ENCODE measurements at regions not wholly inside any gene's neighbourhood (a gene's known extent, or its start where the extent isn't known, plus 50 kb on each side); places are given as distances from the start of the nearest gene placed in this dataset.

DNA sequence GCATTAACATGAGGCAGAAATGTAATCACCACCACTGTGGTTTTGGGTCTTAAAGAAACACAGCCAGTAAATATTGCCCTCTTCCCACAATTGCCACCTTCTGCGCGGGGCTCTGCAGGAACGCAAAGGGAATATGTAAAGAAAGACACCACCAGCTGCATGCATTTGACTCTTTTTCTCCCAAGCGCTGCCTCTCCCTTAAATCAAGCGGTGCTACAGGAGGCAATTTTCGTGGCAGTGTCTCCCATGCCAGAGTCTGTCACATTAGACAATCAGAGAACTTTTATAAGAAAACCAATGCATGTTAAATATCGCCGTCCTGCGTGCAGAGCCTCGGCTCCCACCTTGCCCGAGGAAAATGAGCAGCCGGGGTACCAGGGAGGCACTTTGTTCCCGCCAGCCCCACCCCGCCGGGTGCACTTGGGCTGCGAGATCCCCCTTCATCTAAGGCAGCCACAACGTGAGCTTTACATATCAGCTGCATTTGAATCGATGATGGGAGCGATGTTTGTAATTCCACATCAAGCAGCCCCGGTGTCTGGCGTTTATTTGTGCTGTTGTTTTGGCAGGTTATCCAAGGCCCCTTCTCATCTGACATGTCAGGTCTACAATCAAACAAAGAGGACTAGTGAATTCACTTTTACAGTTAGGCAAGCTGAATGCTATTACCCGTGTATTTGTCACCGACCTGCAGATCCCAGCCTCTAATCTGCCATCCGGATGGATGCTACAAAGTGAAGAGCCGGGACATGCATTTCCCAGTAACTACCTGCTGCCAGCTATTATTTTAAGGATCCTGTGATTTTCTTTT lies 72.3 kb upstream of the MGMT start:
- Histone ChIP-seq H3K27ac (ENCODE audit: low read length) (no peak overlapping the region), H3K9ac (ENCODE audit: low read length) (no peak overlapping the region), H3K27me3 (ENCODE audit: insufficient read depth, low read depth, low read length) (no peaks in the 10 kb centered on the region), H3K9me2 (ENCODE audit: insufficient read depth, low read length) (no peaks in the 10 kb centered on the region), H3K36me3 (ENCODE audit: insufficient read depth, low read length) (no peaks in the 10 kb centered on the region), H4K20me1 (ENCODE audit: insufficient read depth) (no peaks in the 10 kb centered on the region), H3K9me3 (ENCODE audit: low read length) (no peaks in the 10 kb centered on the region), H3K4me3 (ENCODE audit: low read length) (peak overlapping the region; percentile 22), H2AFZ (ENCODE audit: low read depth, low read length) (no peak overlapping the region), H3K79me2 (replicated peaks; ENCODE audit: insufficient read depth, low read length) (no peaks in the 10 kb centered on the region), H3F3A (ENCODE audit: insufficient read depth, low read length, poor library complexity, severe bottlenecking) (no peaks in the 10 kb centered on the region), H3K4me2 (ENCODE audit: low read length) (no peak overlapping the region)
- TF ChIP-seq, protein P1, sequence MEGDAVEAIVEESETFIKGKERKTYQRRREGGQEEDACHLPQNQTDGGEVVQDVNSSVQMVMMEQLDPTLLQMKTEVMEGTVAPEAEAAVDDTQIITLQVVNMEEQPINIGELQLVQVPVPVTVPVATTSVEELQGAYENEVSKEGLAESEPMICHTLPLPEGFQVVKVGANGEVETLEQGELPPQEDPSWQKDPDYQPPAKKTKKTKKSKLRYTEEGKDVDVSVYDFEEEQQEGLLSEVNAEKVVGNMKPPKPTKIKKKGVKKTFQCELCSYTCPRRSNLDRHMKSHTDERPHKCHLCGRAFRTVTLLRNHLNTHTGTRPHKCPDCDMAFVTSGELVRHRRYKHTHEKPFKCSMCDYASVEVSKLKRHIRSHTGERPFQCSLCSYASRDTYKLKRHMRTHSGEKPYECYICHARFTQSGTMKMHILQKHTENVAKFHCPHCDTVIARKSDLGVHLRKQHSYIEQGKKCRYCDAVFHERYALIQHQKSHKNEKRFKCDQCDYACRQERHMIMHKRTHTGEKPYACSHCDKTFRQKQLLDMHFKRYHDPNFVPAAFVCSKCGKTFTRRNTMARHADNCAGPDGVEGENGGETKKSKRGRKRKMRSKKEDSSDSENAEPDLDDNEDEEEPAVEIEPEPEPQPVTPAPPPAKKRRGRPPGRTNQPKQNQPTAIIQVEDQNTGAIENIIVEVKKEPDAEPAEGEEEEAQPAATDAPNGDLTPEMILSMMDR (IDR thresholded peaks at IDR 0.05; ENCODE audit: poor library complexity, severe bottlenecking): no peak
- TF ChIP-seq EP300 (conservative IDR thresholded peaks at IDR 0.05; ENCODE audit: poor library complexity, severe bottlenecking) (peak; percentile 79), SMC3 (conservative IDR thresholded peaks at IDR 0.05; ENCODE audit: poor library complexity) (peak; percentile 16), POLR2AphosphoS5 (IDR thresholded peaks at IDR 0.05) (peak; percentile 68)

DNA sequence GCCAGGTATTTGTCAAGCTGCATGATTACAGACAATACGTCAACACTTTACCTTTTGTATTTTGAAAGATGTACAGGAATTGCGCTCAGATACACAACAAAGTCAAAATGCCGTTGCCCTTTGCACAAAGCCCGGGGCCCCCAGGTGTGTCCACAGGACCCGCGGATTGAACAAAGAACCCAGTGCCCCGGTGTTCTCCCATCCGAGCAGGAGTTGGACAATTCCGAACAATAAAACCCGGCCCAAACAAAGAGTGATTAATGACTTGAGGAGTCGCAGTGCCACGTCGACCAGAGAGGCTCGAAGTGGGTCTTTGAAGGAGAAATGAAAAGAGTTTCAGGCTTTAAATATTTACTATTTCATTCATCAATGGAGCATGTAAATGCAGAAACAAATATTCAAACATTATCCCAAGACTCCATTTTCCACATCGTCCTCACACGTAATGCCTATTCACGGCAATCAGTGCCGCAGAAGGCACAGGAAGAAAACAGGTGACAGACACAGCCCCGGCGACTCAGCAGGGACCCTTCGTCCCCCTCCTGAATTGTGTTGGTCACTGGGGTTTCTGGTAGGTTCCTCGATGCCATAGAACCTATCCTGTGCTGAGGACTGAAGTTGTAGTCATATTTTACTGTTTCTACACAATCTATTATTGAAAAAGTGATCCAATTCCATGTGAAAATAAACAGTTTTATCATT lies 70.9 kb upstream of the MGMT start:
- no peaks in the 10 kb centered on the region for H4K20me1 ChIP-seq (ENCODE audit: insufficient read depth)
- H3K4me2 ChIP-seq (ENCODE audit: low read length): no peak overlapping the region
- no peak overlapping the region for H2AFZ ChIP-seq (ENCODE audit: low read depth, low read length)
- TF ChIP-seq MXI1 (conservative IDR thresholded peaks at IDR 0.05; ENCODE audit: poor library complexity, severe bottlenecking) (no peak), POLR2AphosphoS5 (IDR thresholded peaks at IDR 0.05) (no peak), EZH2 (IDR thresholded peaks at IDR 0.05; ENCODE audit: borderline replicate concordance, insufficient read depth, low read length, poor library complexity, severe bottlenecking) (no peak), EP300 (conservative IDR thresholded peaks at IDR 0.05; ENCODE audit: poor library complexity, severe bottlenecking) (no peak), SMC3 (conservative IDR thresholded peaks at IDR 0.05; ENCODE audit: poor library complexity) (no peak), TAF1 (IDR thresholded peaks at IDR 0.05; ENCODE audit: low read depth) (no peak), RAD21 (conservative IDR thresholded peaks at IDR 0.05) (no peak)
- TF ChIP-seq, protein P1 (IDR thresholded peaks at IDR 0.05; ENCODE audit: poor library complexity, severe bottlenecking): no peak
- TF ChIP-seq, protein P2, sequence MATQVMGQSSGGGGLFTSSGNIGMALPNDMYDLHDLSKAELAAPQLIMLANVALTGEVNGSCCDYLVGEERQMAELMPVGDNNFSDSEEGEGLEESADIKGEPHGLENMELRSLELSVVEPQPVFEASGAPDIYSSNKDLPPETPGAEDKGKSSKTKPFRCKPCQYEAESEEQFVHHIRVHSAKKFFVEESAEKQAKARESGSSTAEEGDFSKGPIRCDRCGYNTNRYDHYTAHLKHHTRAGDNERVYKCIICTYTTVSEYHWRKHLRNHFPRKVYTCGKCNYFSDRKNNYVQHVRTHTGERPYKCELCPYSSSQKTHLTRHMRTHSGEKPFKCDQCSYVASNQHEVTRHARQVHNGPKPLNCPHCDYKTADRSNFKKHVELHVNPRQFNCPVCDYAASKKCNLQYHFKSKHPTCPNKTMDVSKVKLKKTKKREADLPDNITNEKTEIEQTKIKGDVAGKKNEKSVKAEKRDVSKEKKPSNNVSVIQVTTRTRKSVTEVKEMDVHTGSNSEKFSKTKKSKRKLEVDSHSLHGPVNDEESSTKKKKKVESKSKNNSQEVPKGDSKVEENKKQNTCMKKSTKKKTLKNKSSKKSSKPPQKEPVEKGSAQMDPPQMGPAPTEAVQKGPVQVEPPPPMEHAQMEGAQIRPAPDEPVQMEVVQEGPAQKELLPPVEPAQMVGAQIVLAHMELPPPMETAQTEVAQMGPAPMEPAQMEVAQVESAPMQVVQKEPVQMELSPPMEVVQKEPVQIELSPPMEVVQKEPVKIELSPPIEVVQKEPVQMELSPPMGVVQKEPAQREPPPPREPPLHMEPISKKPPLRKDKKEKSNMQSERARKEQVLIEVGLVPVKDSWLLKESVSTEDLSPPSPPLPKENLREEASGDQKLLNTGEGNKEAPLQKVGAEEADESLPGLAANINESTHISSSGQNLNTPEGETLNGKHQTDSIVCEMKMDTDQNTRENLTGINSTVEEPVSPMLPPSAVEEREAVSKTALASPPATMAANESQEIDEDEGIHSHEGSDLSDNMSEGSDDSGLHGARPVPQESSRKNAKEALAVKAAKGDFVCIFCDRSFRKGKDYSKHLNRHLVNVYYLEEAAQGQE (IDR thresholded peaks at IDR 0.05; ENCODE audit: borderline replicate concordance): no peak
- no peaks in the 10 kb centered on the region for H3K9me3 ChIP-seq (ENCODE audit: low read length)
- no peaks in the 10 kb centered on the region for H3K79me2 ChIP-seq (replicated peaks; ENCODE audit: insufficient read depth, low read length)
- H3K36me3 ChIP-seq (ENCODE audit: insufficient read depth, low read length): no peaks in the 10 kb centered on the region
- no peak overlapping the region for H3K27ac ChIP-seq (ENCODE audit: low read length)
- H3K9me2 ChIP-seq (ENCODE audit: insufficient read depth, low read length): no peaks in the 10 kb centered on the region
- H3K9ac ChIP-seq (ENCODE audit: low read length): no peak overlapping the region
- no peaks in the 10 kb centered on the region for H3F3A ChIP-seq (ENCODE audit: insufficient read depth, low read length, poor library complexity, severe bottlenecking)
- H3K4me3 ChIP-seq (ENCODE audit: low read length): no peak overlapping the region
- H3K27me3 ChIP-seq (ENCODE audit: insufficient read depth, low read depth, low read length): no peaks in the 10 kb centered on the region
